SK-N-SH (cell line): ENCODE measurements at regions not wholly inside any gene's neighbourhood (a gene's known extent, or its start where the extent isn't known, plus 50 kb on each side); places are given as distances from the start of the nearest gene placed in this dataset.

Experiments used
- CTCF ChIA-PET: fragments of 300-600, 350-600 bp; formaldehyde crosslinking; extraction: SDS; loops from one replicate; lab custom pipeline; 2021; lab: Yijun Ruan, JAX
- POLR2A ChIA-PET: fragments of 350-600 bp; sonication (Branson Sonifier 250); formaldehyde crosslinking; extraction: SDS; loops from one replicate; lab custom pipeline; 2020; ENCODE audit warnings: antibody characterized with exemption, inconsistent platforms; lab: Yijun Ruan, JAX
- DNase-seq: peaks from one replicate; pipeline ENCODE4 v3.0.0; 2012
- H2AFZ ChIP-seq: fragments of 200-600 bp; sonication (generic); 2 replicates; pipeline ENCODE4 v1.8.1; 2016; ENCODE audit warnings: antibody characterized with exemption, mild to moderate bottlenecking, low read depth
- H3F3A ChIP-seq: fragments of 200-600 bp; sonication (generic); replicated peaks from 2 replicates; pipeline ENCODE3; 2016; ENCODE audit warnings: antibody characterized with exemption, mild to moderate bottlenecking; ENCODE audit not compliant: insufficient read depth
- H3K27ac ChIP-seq, 2 experiments: fragments of 200-500 bp in 1 of 2; fragments of 200-600 bp in 1 of 2; sonication (Bioruptor generic) in 1 of 2; sonication (generic), shearing (Covaris generic) in 1 of 2; 2 replicates each; pipeline versions ENCODE4 v1.5.1 to v1.6.1; 2014 to 2016; ENCODE audit warnings: low read depth in 2 of 2, inconsistent platforms in 1 of 2, low read length in 1 of 2, mild to moderate bottlenecking in 1 of 2, mixed read lengths in 1 of 2
- H3K27me3 ChIP-seq: fragments of 200-600 bp; sonication (generic), shearing (Covaris generic); 2 replicates; pipeline ENCODE4 v1.6.1; 2016; ENCODE audit warnings: mixed run types; ENCODE audit not compliant: insufficient read depth
- H3K36me3 ChIP-seq, 2 experiments: fragments of 200-500 bp in 1 of 2; fragments of 200-600 bp in 1 of 2; sonication (Bioruptor generic) in 1 of 2; sonication (generic) in 1 of 2; replicated peaks in 1 of 2; 2 replicates each; pipeline versions ENCODE3 to v1.5.1; 2014 to 2016; ENCODE audit warnings: low read length in 1 of 2, mild to moderate bottlenecking in 1 of 2; ENCODE audit not compliant: insufficient read depth in 2 of 2, control insufficient read depth in 1 of 2
- H3K4me1 ChIP-seq, 2 experiments: fragments of 200-500 bp in 1 of 2; fragments of 200-600 bp in 1 of 2; sonication (Bioruptor generic) in 1 of 2; sonication (generic), shearing (Covaris generic) in 1 of 2; 2 replicates each; pipeline versions ENCODE4 v1.5.1 to v1.6.1; 2014 to 2016; ENCODE audit warnings: low read depth in 1 of 2, low read length in 1 of 2, mixed run types in 1 of 2; ENCODE audit not compliant: insufficient read depth in 2 of 2, control insufficient read depth in 1 of 2
- H3K4me2 ChIP-seq: fragments of 200-600 bp; sonication (generic), shearing (Covaris generic); 2 replicates; pipeline ENCODE4 v1.6.1; 2017; ENCODE audit warnings: mixed run types
- H3K4me3 ChIP-seq, 2 experiments: fragments of 200-500 bp in 1 of 2; fragments of 200-600 bp in 1 of 2; sonication (Bioruptor generic) in 1 of 2; sonication (generic), shearing (Covaris generic) in 1 of 2; 2 replicates each; pipeline versions ENCODE4 v1.5.1 to v1.8.1; 2014 to 2016; ENCODE audit warnings: low read depth in 2 of 2, inconsistent platforms in 1 of 2, low read length in 1 of 2, mild to moderate bottlenecking in 1 of 2, mixed read lengths in 1 of 2, moderate library complexity in 1 of 2
- H3K79me2 ChIP-seq: fragments of 200-600 bp; sonication (generic); 2 replicates; pipeline ENCODE4 v1.8.1; 2017; ENCODE audit warnings: mild to moderate bottlenecking; ENCODE audit not compliant: insufficient read depth
- H3K9ac ChIP-seq: fragments of 200-600 bp; sonication (generic); 2 replicates; pipeline ENCODE4 v1.6.1; 2017; ENCODE audit warnings: mixed run types
- H3K9me2 ChIP-seq: fragments of 200-600 bp; sonication (generic); 2 replicates; pipeline ENCODE4 v1.6.1; 2017; ENCODE audit warnings: mixed run types
- H3K9me3 ChIP-seq: fragments of 200-600 bp; sonication (generic); 2 replicates; pipeline ENCODE4 v1.6.1; 2017; ENCODE audit warnings: mixed run types, mild to moderate bottlenecking, moderate library complexity
- H4K20me1 ChIP-seq: fragments of 200-600 bp; sonication (generic); 2 replicates; pipeline ENCODE4 v1.6.1; 2017; ENCODE audit warnings: mild to moderate bottlenecking, mixed run types; ENCODE audit not compliant: insufficient read depth
- ELF1 ChIP-seq: IDR thresholded peaks from 2 replicates; pipeline ENCODE4 v1.4.0; 2012
- EZH2phosphoT487 ChIP-seq: fragments of 200-600 bp; sonication (generic); IDR thresholded peaks from 2 replicates; pipeline ENCODE4 v1.6.1; 2017; ENCODE audit warnings: low read depth, mixed run types, mild to moderate bottlenecking, antibody characterized with exemption, moderate library complexity, borderline replicate concordance
- GATA2 ChIP-seq: sonication (generic); formaldehyde crosslinking; IDR thresholded peaks from 2 replicates; pipeline ENCODE4 v1.5.0; 2020; ENCODE audit warnings: mild to moderate bottlenecking, missing genetic modification reagents
- JUND ChIP-seq: IDR thresholded peaks from 2 replicates; pipeline ENCODE4 v1.4.0; 2012
- MEF2A ChIP-seq: IDR thresholded peaks from 2 replicates; pipeline ENCODE4 v1.4.0; 2012; ENCODE audit warnings: low read depth, borderline replicate concordance
- NFIC ChIP-seq: IDR thresholded peaks from 2 replicates; pipeline ENCODE4 v1.4.0; 2012; ENCODE audit warnings: borderline replicate concordance
- RAD21 ChIP-seq: IDR thresholded peaks from 2 replicates; pipeline ENCODE4 v1.6.1; 2012; ENCODE audit warnings: mild to moderate bottlenecking, low read length
- RFX5 ChIP-seq: IDR thresholded peaks from 2 replicates; pipeline ENCODE4 v1.6.1; 2012; ENCODE audit warnings: mild to moderate bottlenecking, improper control_type of control experiment, low read length
- SIN3A ChIP-seq: IDR thresholded peaks from 2 replicates; pipeline ENCODE4 v1.6.1; 2012; ENCODE audit warnings: low read depth, mild to moderate bottlenecking, low read length, moderate library complexity, borderline replicate concordance
- TAF1 ChIP-seq: IDR thresholded peaks from 2 replicates; pipeline ENCODE4 v1.6.1; 2012; ENCODE audit warnings: low read depth, mild to moderate bottlenecking, low read length, moderate library complexity, borderline replicate concordance
- TEAD4 ChIP-seq: IDR thresholded peaks from 2 replicates; pipeline ENCODE4 v1.4.0; 2012; ENCODE audit warnings: mild to moderate bottlenecking, borderline replicate concordance; ENCODE audit not compliant: insufficient read depth
- USF2 ChIP-seq: fragments of 150-350 bp; IDR thresholded peaks from 2 replicates; pipeline ENCODE4 v1.6.1; 2017; ENCODE audit warnings: antibody characterized with exemption, low read length, low read depth, borderline replicate concordance
- WGBS: methylation state at CpG from one replicate; pipeline ENCODE4 v1.1.6; 2017; ENCODE audit warnings: low lambda C conversion rate; 5-methylcytosine and 5-hydroxymethylcytosine counted together
- TF ChIP-seq, protein P1 (sequence below): IDR thresholded peaks from 2 replicates; pipeline ENCODE4 v1.6.1; 2012; ENCODE audit warnings: mild to moderate bottlenecking, low read depth, low read length, moderate library complexity
- TF ChIP-seq, protein P2 (sequence below): fragments of 200-600 bp; sonication (generic); IDR thresholded peaks from 2 replicates; pipeline ENCODE4 v1.6.1; 2017; ENCODE audit warnings: antibody characterized with exemption, mild to moderate bottlenecking, moderate library complexity

DNA sequence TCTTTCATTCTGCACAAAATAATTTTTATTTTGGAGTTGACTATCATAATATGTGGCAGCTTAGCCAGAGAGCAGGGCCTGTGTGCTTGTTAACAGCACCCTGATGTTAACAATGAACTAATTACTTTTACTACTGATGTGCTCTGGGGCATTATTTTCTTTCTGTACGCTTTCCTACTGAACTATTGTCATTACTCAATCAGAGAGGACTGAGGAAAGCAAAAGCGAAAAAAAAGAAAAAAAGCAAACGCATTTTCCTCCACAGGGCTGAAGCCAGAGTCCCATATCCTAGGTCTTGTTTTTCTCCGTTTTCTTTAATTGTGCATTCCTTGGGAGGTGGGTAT, 221.2 kb downstream of the TTLL7 start (continued):
- TF ChIP-seq, protein P1, sequence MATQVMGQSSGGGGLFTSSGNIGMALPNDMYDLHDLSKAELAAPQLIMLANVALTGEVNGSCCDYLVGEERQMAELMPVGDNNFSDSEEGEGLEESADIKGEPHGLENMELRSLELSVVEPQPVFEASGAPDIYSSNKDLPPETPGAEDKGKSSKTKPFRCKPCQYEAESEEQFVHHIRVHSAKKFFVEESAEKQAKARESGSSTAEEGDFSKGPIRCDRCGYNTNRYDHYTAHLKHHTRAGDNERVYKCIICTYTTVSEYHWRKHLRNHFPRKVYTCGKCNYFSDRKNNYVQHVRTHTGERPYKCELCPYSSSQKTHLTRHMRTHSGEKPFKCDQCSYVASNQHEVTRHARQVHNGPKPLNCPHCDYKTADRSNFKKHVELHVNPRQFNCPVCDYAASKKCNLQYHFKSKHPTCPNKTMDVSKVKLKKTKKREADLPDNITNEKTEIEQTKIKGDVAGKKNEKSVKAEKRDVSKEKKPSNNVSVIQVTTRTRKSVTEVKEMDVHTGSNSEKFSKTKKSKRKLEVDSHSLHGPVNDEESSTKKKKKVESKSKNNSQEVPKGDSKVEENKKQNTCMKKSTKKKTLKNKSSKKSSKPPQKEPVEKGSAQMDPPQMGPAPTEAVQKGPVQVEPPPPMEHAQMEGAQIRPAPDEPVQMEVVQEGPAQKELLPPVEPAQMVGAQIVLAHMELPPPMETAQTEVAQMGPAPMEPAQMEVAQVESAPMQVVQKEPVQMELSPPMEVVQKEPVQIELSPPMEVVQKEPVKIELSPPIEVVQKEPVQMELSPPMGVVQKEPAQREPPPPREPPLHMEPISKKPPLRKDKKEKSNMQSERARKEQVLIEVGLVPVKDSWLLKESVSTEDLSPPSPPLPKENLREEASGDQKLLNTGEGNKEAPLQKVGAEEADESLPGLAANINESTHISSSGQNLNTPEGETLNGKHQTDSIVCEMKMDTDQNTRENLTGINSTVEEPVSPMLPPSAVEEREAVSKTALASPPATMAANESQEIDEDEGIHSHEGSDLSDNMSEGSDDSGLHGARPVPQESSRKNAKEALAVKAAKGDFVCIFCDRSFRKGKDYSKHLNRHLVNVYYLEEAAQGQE = no peak
- TF ChIP-seq, all 33 proteins: peak for 0

GRCh38 chr1:83776913-83777757, 221.8 kb downstream of the TTLL7 start:
- no peaks in the 10 kb centered on the region for H3K27me3 ChIP-seq
- no peaks in the 10 kb centered on the region for H3K36me3 ChIP-seq
- no peaks in the 10 kb centered on the region for H4K20me1 ChIP-seq
- TF ChIP-seq TEAD4 (no peak), RAD21 (peak; percentile 46; the same call in 1 of the 2 replicates), ELF1 (no peak)
- TF ChIP-seq, all 33 proteins: peak for 1
- H3K4me2 ChIP-seq = no peak overlapping the region
- 75% methylated on average over 7 of the region's 7 CpGs for WGBS
- no peaks in the 10 kb centered on the region for H3F3A ChIP-seq
- no peak overlapping the region for H3K4me3 ChIP-seq
- no peak overlapping the region for H3K27ac ChIP-seq
- no peak overlapping the region for H3K9ac ChIP-seq
- H3K9me2 ChIP-seq = no peaks in the 10 kb centered on the region
- H3K9me3 ChIP-seq = no peaks in the 10 kb centered on the region
- H3K79me2 ChIP-seq = no peaks in the 10 kb centered on the region
- H3K4me1 ChIP-seq = peaks cover 0 to 3% of the 10 kb centered on the region in 2 experiments; a peak in 2 of 4 replicates
- no peak for DNase-seq
- ChIA-PET POLR2A (no interaction called here), CTCF (interaction anchor here (1.2 to 1.6 kb wide), 2 partner anchors 10 to 73 kb away, joined by 3 to 7 read pairs; no protein-coding TSS in a partner anchor)
- H2AFZ ChIP-seq = no peak overlapping the region

GRCh38 chr1:83775977-83776603, 222.8 kb downstream of the TTLL7 start:
- Histone ChIP-seq H3K4me1 (peaks cover 0 to 3% of the 10 kb centered on the region in 2 experiments; a peak in 2 of 4 replicates), H4K20me1 (no peaks in the 10 kb centered on the region), H3K9me3 (no peaks in the 10 kb centered on the region), H3K36me3 (no peaks in the 10 kb centered on the region), H3F3A (no peaks in the 10 kb centered on the region), H3K4me3 (no peak overlapping the region), H3K9me2 (no peaks in the 10 kb centered on the region), H3K27me3 (no peaks in the 10 kb centered on the region), H3K9ac (no peak overlapping the region), H3K4me2 (no peak overlapping the region), H2AFZ (no peak overlapping the region), H3K27ac (no peak overlapping the region), H3K79me2 (no peaks in the 10 kb centered on the region)
- no peak for DNase-seq
- WGBS = 60% methylated on average over 1 of the region's 1 CpG
- POLR2A ChIA-PET = no interaction called here
- CTCF ChIA-PET = interaction anchor here (1.1 to 1.6 kb wide), 2 partner anchors 9 to 35 kb away, joined by 3 to 7 read pairs; no protein-coding TSS in a partner anchor
- no peak for TF ChIP-seq RAD21
- TF ChIP-seq NFIC = no peak
- TF ChIP-seq, protein P2, sequence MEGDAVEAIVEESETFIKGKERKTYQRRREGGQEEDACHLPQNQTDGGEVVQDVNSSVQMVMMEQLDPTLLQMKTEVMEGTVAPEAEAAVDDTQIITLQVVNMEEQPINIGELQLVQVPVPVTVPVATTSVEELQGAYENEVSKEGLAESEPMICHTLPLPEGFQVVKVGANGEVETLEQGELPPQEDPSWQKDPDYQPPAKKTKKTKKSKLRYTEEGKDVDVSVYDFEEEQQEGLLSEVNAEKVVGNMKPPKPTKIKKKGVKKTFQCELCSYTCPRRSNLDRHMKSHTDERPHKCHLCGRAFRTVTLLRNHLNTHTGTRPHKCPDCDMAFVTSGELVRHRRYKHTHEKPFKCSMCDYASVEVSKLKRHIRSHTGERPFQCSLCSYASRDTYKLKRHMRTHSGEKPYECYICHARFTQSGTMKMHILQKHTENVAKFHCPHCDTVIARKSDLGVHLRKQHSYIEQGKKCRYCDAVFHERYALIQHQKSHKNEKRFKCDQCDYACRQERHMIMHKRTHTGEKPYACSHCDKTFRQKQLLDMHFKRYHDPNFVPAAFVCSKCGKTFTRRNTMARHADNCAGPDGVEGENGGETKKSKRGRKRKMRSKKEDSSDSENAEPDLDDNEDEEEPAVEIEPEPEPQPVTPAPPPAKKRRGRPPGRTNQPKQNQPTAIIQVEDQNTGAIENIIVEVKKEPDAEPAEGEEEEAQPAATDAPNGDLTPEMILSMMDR = no peak
- TF ChIP-seq EZH2phosphoT487 = no peak
- TF ChIP-seq SIN3A = no peak
- TF ChIP-seq ELF1 = no peak
- TF ChIP-seq RFX5 = no peak
- no peak for TF ChIP-seq MEF2A
- TF ChIP-seq USF2 = no peak
- no peak for TF ChIP-seq JUND
- no peak for TF ChIP-seq TAF1
- TF ChIP-seq GATA2 (CRISPR knock-in tag) = no peak
